ENCODE measurements at regions not wholly inside any gene's neighbourhood (a gene's known extent, or its start where the extent isn't known, plus 50 kb on each side); places are given as distances from the start of the nearest gene placed in this dataset.

DNA sequence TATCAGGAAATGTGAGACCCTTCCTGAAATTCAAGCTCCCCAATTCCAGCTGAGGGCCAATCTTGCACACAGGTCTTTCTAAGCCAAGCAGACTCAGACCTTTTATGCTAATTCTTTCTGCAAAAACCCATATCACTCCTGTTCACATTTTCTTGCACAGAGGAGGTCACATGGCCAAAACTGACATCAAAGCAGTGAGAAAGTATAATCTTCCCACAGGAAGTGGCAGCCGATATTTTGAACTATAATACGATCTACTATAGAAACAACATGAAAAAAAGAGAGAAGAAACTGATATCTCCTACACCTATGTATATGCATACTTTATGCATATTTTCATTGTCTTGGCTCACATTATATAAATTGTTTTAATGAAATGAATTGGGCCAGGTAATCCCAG, 132.9 kb upstream of the SSTR1 start:
- TF ChIP-seq CTCF (IDR thresholded peaks at IDR 0.05; ENCODE audit: extremely low read depth in 1 of 2, insufficient read depth in 1 of 2, low read depth in 1 of 2, low read length in 2 of 2) (no peak), POLR2A (IDR thresholded peaks at IDR 0.05; ENCODE audit: low read depth, low read length) (no peak), EZH2 (IDR thresholded peaks at IDR 0.05; ENCODE audit: borderline replicate concordance, low read depth, low read length, severe bottlenecking) (no peak)
